Stimulated activated CD4-positive, alpha-beta T cell treated with anti-CD3 and anti-CD28 coated beads, Interleukin-2, amount 100 ng/mL, for 24 hours (primary cell): ENCODE measurements at regions not wholly inside any gene's neighbourhood (a gene's known extent, or its start where the extent isn't known, plus 50 kb on each side); places are given as distances from the start of the nearest gene placed in this dataset.

Experiments
- DNase-seq, 2 donors: peaks; one replicate each; pipeline ENCODE4 v3.0.0-alpha.2; 2020

GRCh38 chr12:77401064-77401769, 335.8 kb upstream of the E2F7 start:
- DNase-seq = no peak

- DNase-seq = no peak
These were observed 327.2 kb upstream of the E2F7 start for GRCh38 chr12:77392467-77393088.

- DNase-seq = no peak
These were observed 323.3 kb upstream of the E2F7 start for GRCh38 chr12:77388445-77389265.

- DNase-seq = no peak
These were observed 322.3 kb upstream of the E2F7 start for GRCh38 chr12:77387671-77388070.

GRCh38 chr12:77387214-77387613, 321.8 kb upstream of the E2F7 start:
- no peak for DNase-seq

- no peak for DNase-seq
These were observed 319.6 kb upstream of the E2F7 start for GRCh38 chr12:77384941-77385340.

- no peak for DNase-seq
These were observed 316.9 kb upstream of the E2F7 start for GRCh38 chr12:77382096-77382742.

GRCh38 chr12:77377622-77378021, 312.3 kb upstream of the E2F7 start:
- DNase-seq = no peak

- DNase-seq = no peak
These were observed 311.7 kb upstream of the E2F7 start for GRCh38 chr12:77377116-77377515.

GRCh38 chr12:77374673-77375072, 309.3 kb upstream of the E2F7 start:
- DNase-seq = no peak

- DNase-seq = no peak
These were observed 307.1 kb upstream of the E2F7 start for GRCh38 chr12:77372494-77372893.

- no peak for DNase-seq
These were observed 306.7 kb upstream of the E2F7 start for GRCh38 chr12:77372026-77372425.

GRCh38 chr12:77368379-77368778, 303.0 kb upstream of the E2F7 start:
- DNase-seq = no peak

GRCh38 chr12:77366616-77367015, 301.2 kb upstream of the E2F7 start:
- no peak for DNase-seq

GRCh38 chr12:77364400-77364799, 299.0 kb upstream of the E2F7 start:
- DNase-seq = no peak

- no peak for DNase-seq
These were observed 297.3 kb upstream of the E2F7 start for GRCh38 chr12:77362509-77363210.

- DNase-seq = no peak
These were observed 292.3 kb upstream of the E2F7 start for GRCh38 chr12:77357655-77358054.

GRCh38 chr12:77354766-77355362, 289.5 kb upstream of the E2F7 start:
- DNase-seq = no peak

- no peak for DNase-seq
These were observed 287.6 kb upstream of the E2F7 start for GRCh38 chr12:77352946-77353345.

- no peak for DNase-seq
These were observed 286.5 kb upstream of the E2F7 start for GRCh38 chr12:77351860-77352259.

- no peak for DNase-seq
These were observed 284.5 kb upstream of the E2F7 start for GRCh38 chr12:77349689-77350370.

- no peak for DNase-seq
These were observed 281.6 kb upstream of the E2F7 start for GRCh38 chr12:77347017-77347416.
